ENCODE measurements at regions not wholly inside any gene's neighbourhood (a gene's known extent, or its start where the extent isn't known, plus 50 kb on each side); places are given as distances from the start of the nearest gene placed in this dataset.

- TF ChIP-seq ATF6 (CRISPR knock-in tag; IDR thresholded peaks at IDR 0.05): no peak
These were observed 360.6 kb downstream of the ZNF521 start (continued) for GRCh38 chr18:24991141-24992060.

- Mint-ChIP-seq H3K27ac (no peak overlapping the region), H3K4me1 (peaks cover 18% of the 10 kb centered on the region), H3K36me3 (no peaks in the 10 kb centered on the region; the same call in 1 of the 2 replicates), H3K27me3 (ENCODE audit: low read depth) (peaks cover 4% of the 10 kb centered on the region; the same call in 1 of the 2 replicates), H3K9me3 (peaks cover 8% of the 10 kb centered on the region), H3K4me3 (no peak overlapping the region)
- CTCF ChIA-PET: no interaction called here
- ATAC-seq (no peak), DNase-seq (ENCODE audit: low spot score) (no peak)
- POLR2A ChIA-PET: no interaction called here
- no peak for TF ChIP-seq JAZF1 (CRISPR knock-in tag; IDR thresholded peaks at IDR 0.05)
- no peak for TF ChIP-seq NR3C1 (CRISPR knock-in tag; conservative IDR thresholded peaks at IDR 0.05; ENCODE audit: low read depth)
These were observed 359.5 kb downstream of the ZNF521 start for GRCh38 chr18:24992491-24992890.

GRCh38 chr18:24993628-24994027 lies 358.3 kb downstream of the ZNF521 start:
- POLR2A ChIA-PET: no interaction called here
- no peak overlapping the region for H3K4me3 Mint-ChIP-seq
- ATAC-seq: no peak
- no peak for DNase-seq (ENCODE audit: low spot score)
- peaks cover 8% of the 10 kb centered on the region for H3K9me3 Mint-ChIP-seq
- H3K27me3 Mint-ChIP-seq (ENCODE audit: low read depth): peaks cover 2% of the 10 kb centered on the region; the same call in 1 of the 2 replicates
- peaks cover under 1% of the 10 kb centered on the region; the same call in 1 of the 2 replicates for H3K36me3 Mint-ChIP-seq
- CTCF ChIA-PET: no interaction called here
- H3K4me1 Mint-ChIP-seq: peaks cover 7% of the 10 kb centered on the region
- H3K27ac Mint-ChIP-seq: no peak overlapping the region
- TF ChIP-seq ZNF423 (CRISPR knock-in tag; IDR thresholded peaks at IDR 0.05) (no peak), ZNF532 (CRISPR knock-in tag; IDR thresholded peaks at IDR 0.05; ENCODE audit: borderline replicate concordance) (no peak), FOXP4 (CRISPR knock-in tag; IDR thresholded peaks at IDR 0.05) (no peak), NR1H2 (CRISPR knock-in tag; IDR thresholded peaks at IDR 0.05) (no peak), NFYB (CRISPR knock-in tag; conservative IDR thresholded peaks at IDR 0.05; ENCODE audit: low read depth) (no peak), NR3C1 (CRISPR knock-in tag; conservative IDR thresholded peaks at IDR 0.05; ENCODE audit: low read depth) (no peak), ZNF512 (CRISPR knock-in tag; IDR thresholded peaks at IDR 0.05; ENCODE audit: borderline replicate concordance) (no peak), PRDM15 (CRISPR knock-in tag; IDR thresholded peaks at IDR 0.05) (no peak), SOX15 (CRISPR knock-in tag; IDR thresholded peaks at IDR 0.05) (no peak), ZNF138 (CRISPR knock-in tag; conservative IDR thresholded peaks at IDR 0.05) (no peak), CBFB (CRISPR knock-in tag; IDR thresholded peaks at IDR 0.05; ENCODE audit: low read depth) (no peak), RORB (CRISPR knock-in tag; IDR thresholded peaks at IDR 0.05) (no peak), KAT7 (CRISPR knock-in tag; IDR thresholded peaks at IDR 0.05; ENCODE audit: borderline replicate concordance) (no peak), SMAD3 (CRISPR knock-in tag; IDR thresholded peaks at IDR 0.05; ENCODE audit: borderline replicate concordance) (no peak), ATF3 (CRISPR knock-in tag; conservative IDR thresholded peaks at IDR 0.05) (no peak), CREM (CRISPR knock-in tag; IDR thresholded peaks at IDR 0.05) (no peak)

Measured in WTC11 (cell line).